ENCODE measurements at regions not wholly inside any gene's neighbourhood (a gene's known extent, or its start where the extent isn't known, plus 50 kb on each side); places are given as distances from the start of the nearest gene placed in this dataset.
"Not testable (repeated sequence)": the region's sequence is repeated elsewhere in the genome, so short reads cannot be mapped to it uniquely, and the experiment has no call there.

- CTCF ChIA-PET: no interaction called here
- Mint-ChIP-seq H3K36me3 (peaks cover 2% of the 10 kb centered on the region), H3K27me3 (no peaks in the 10 kb centered on the region), H3K4me3 (no peak overlapping the region), H3K27ac (no peak overlapping the region), H3K4me1 (no peaks in the 10 kb centered on the region), H3K9me3 (ENCODE audit: low read depth) (peaks cover 27% of the 10 kb centered on the region)
- no peak for DNase-seq
- ATAC-seq: no peak
Observed at GRCh38 chr9:40913096-40913719, 215.3 kb downstream of the FOXD4L6 start.

- peaks cover 29% of the 10 kb centered on the region for H3K9me3 Mint-ChIP-seq (ENCODE audit: low read depth)
- not testable (repeated sequence) for H3K27ac Mint-ChIP-seq, H3K36me3 Mint-ChIP-seq
Observed at GRCh38 chr9:40912679-40913078, 215.8 kb downstream of the FOXD4L6 start.

GRCh38 chr9:40911647-40912046 is 216.8 kb downstream of the FOXD4L6 start:
- DNase-seq (no peak), ATAC-seq (no peak)
- Mint-ChIP-seq H3K4me1 (no peaks in the 10 kb centered on the region), H3K36me3 (no peaks in the 10 kb centered on the region), H3K4me3 (no peak overlapping the region), H3K27me3 (no peaks in the 10 kb centered on the region), H3K27ac (no peak overlapping the region), H3K9me3 (ENCODE audit: low read depth) (peaks cover 31% of the 10 kb centered on the region)
- CTCF ChIA-PET: no interaction called here

More at GRCh38 chr9:40912679-40913078, 215.8 kb downstream of the FOXD4L6 start:
- H3K4me1 Mint-ChIP-seq, H3K27me3 Mint-ChIP-seq, CTCF ChIA-PET, H3K4me3 Mint-ChIP-seq, DNase-seq, ATAC-seq: not testable (repeated sequence)

GRCh38 chr9:40910995-40911394 is 217.5 kb downstream of the FOXD4L6 start:
- H3K4me1 Mint-ChIP-seq, H3K27me3 Mint-ChIP-seq, DNase-seq, CTCF ChIA-PET, H3K36me3 Mint-ChIP-seq, H3K27ac Mint-ChIP-seq, H3K4me3 Mint-ChIP-seq, ATAC-seq: not testable (repeated sequence)
- peaks cover 33% of the 10 kb centered on the region for H3K9me3 Mint-ChIP-seq (ENCODE audit: low read depth)

- Mint-ChIP-seq H3K4me1 (no peaks in the 10 kb centered on the region), H3K36me3 (no peaks in the 10 kb centered on the region), H3K9me3 (ENCODE audit: low read depth) (peaks cover 34% of the 10 kb centered on the region), H3K4me3 (no peak overlapping the region), H3K27me3 (no peaks in the 10 kb centered on the region), H3K27ac (no peak overlapping the region)
- ATAC-seq: no peak
- CTCF ChIA-PET: no interaction called here
- no peak for DNase-seq
Observed at GRCh38 chr9:40909821-40910220, 218.7 kb downstream of the FOXD4L6 start.

- H3K9me3 Mint-ChIP-seq (ENCODE audit: low read depth): peaks cover 29% of the 10 kb centered on the region
- H3K36me3 Mint-ChIP-seq, DNase-seq, H3K27me3 Mint-ChIP-seq, H3K4me1 Mint-ChIP-seq, H3K27ac Mint-ChIP-seq, ATAC-seq, H3K4me3 Mint-ChIP-seq, CTCF ChIA-PET: not testable (repeated sequence)
Observed at GRCh38 chr9:40909111-40909510, 219.4 kb downstream of the FOXD4L6 start.

- CTCF ChIA-PET: no interaction called here
- no peak for DNase-seq
- peaks cover 33% of the 10 kb centered on the region for H3K9me3 Mint-ChIP-seq (ENCODE audit: low read depth)
Observed at GRCh38 chr9:40907657-40908624, 220.5 kb downstream of the FOXD4L6 start.

GRCh38 chr9:40906879-40907278 is 221.6 kb downstream of the FOXD4L6 start:
- peaks cover 31% of the 10 kb centered on the region for H3K9me3 Mint-ChIP-seq (ENCODE audit: low read depth)
- H3K4me1 Mint-ChIP-seq, H3K4me3 Mint-ChIP-seq, ATAC-seq, H3K27me3 Mint-ChIP-seq, H3K27ac Mint-ChIP-seq, H3K36me3 Mint-ChIP-seq, CTCF ChIA-PET, DNase-seq: not testable (repeated sequence)

More at GRCh38 chr9:40907657-40908624, 220.5 kb downstream of the FOXD4L6 start:
- Mint-ChIP-seq H3K27ac (no peak overlapping the region), H3K4me3 (no peak overlapping the region), H3K4me1 (no peaks in the 10 kb centered on the region), H3K27me3 (no peaks in the 10 kb centered on the region), H3K36me3 (no peaks in the 10 kb centered on the region)
- ATAC-seq: no peak

GRCh38 chr9:40892315-40892714 is 236.2 kb downstream of the FOXD4L6 start:
- ATAC-seq, H3K27ac Mint-ChIP-seq, CTCF ChIA-PET, H3K4me1 Mint-ChIP-seq, H3K4me3 Mint-ChIP-seq, H3K27me3 Mint-ChIP-seq, H3K36me3 Mint-ChIP-seq, DNase-seq: not testable (repeated sequence)
- H3K9me3 Mint-ChIP-seq (ENCODE audit: low read depth): peaks cover 15% of the 10 kb centered on the region

- H3K4me3 Mint-ChIP-seq, CTCF ChIA-PET, H3K27ac Mint-ChIP-seq, H3K4me1 Mint-ChIP-seq, ATAC-seq, DNase-seq, H3K36me3 Mint-ChIP-seq, H3K27me3 Mint-ChIP-seq: not testable (repeated sequence)
- H3K9me3 Mint-ChIP-seq (ENCODE audit: low read depth): peaks cover 13% of the 10 kb centered on the region
Observed at GRCh38 chr9:40885858-40886257, 242.6 kb downstream of the FOXD4L6 start.

GRCh38 chr9:40884902-40885490 is 243.5 kb downstream of the FOXD4L6 start:
- H3K27ac Mint-ChIP-seq, H3K4me3 Mint-ChIP-seq, DNase-seq, CTCF ChIA-PET, H3K27me3 Mint-ChIP-seq, H3K4me1 Mint-ChIP-seq, H3K36me3 Mint-ChIP-seq, ATAC-seq: not testable (repeated sequence)
- peaks cover 13% of the 10 kb centered on the region for H3K9me3 Mint-ChIP-seq (ENCODE audit: low read depth)

- H3K9me3 Mint-ChIP-seq (ENCODE audit: low read depth): peaks cover 13% of the 10 kb centered on the region
- no peak for DNase-seq
- H3K27ac Mint-ChIP-seq: no peak overlapping the region
- H3K27me3 Mint-ChIP-seq: no peaks in the 10 kb centered on the region
- CTCF ChIA-PET: no interaction called here
- peaks cover 2% of the 10 kb centered on the region for H3K36me3 Mint-ChIP-seq
- no peak overlapping the region for H3K4me3 Mint-ChIP-seq
- no peak for ATAC-seq
- no peaks in the 10 kb centered on the region for H3K4me1 Mint-ChIP-seq
Observed at GRCh38 chr9:40884072-40884901, 244.2 kb downstream of the FOXD4L6 start.

- H3K9me3 Mint-ChIP-seq (ENCODE audit: low read depth): peaks cover 13% of the 10 kb centered on the region
- H3K36me3 Mint-ChIP-seq, H3K4me3 Mint-ChIP-seq, CTCF ChIA-PET, H3K27ac Mint-ChIP-seq, ATAC-seq, H3K27me3 Mint-ChIP-seq, H3K4me1 Mint-ChIP-seq, DNase-seq: not testable (repeated sequence)
Observed at GRCh38 chr9:40883423-40884071, 244.9 kb downstream of the FOXD4L6 start.

Data from activated CD8-positive, alpha-beta memory T cell treated with anti-CD3 and anti-CD28 coated beads, Interleukin-2, amount 10 ng/mL, durations not matched to agents 7 days and 5 days (primary cell).